Left ventricle myocardium superior (tissue), 1 donor: ENCODE measurements at regions not wholly inside any gene's neighbourhood (a gene's known extent, or its start where the extent isn't known, plus 50 kb on each side); places are given as distances from the start of the nearest gene placed in this dataset.
A peak's percentile ranks its signal among the peaks of the same experiment; 100 is the strongest.

ENCODE experiments used
- ATAC-seq: fragments of 200-7000 bp; cut with Tn5 transposase; one replicate; pipeline ENCODE4 v1.9.1; 2020; ENCODE audit warnings: mild to moderate bottlenecking, moderate library complexity
- DNase-seq: peaks from one replicate; pipeline ENCODE4 v3.0.0-alpha.2; 2020
- intact Hi-C: fragments of 100-400 bp; cut with micrococcal nuclease; formaldehyde crosslinking; loops from one replicate; pipeline ENCODE4 v1.11.0; 2022
- donor health status: DM: no; HTN: yes; CAD: no; lungs with severe emphysema.

DNA sequence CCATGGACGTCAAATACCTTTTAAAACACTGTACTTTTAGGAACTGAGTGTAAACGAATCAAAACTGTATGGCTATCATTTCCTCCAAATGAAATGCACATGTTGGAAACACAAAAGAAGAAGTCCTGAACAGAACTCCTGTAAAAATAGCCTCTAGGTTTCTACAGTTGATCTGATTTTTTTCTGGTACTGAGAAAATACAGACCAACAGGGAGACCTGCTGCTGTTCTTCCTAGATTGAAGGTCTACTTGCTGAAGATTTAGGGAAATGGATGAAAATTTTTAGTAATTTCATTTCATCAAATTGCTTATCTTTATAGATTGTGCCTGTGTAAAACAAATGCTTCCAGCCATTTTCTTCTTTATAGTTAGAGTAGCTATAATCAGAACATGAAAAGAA is 520.4 kb downstream of the SLITRK6 start:
- ATAC-seq = no peak
- DNase-seq = no peak
- intact Hi-C loops = no loop called here

DNA sequence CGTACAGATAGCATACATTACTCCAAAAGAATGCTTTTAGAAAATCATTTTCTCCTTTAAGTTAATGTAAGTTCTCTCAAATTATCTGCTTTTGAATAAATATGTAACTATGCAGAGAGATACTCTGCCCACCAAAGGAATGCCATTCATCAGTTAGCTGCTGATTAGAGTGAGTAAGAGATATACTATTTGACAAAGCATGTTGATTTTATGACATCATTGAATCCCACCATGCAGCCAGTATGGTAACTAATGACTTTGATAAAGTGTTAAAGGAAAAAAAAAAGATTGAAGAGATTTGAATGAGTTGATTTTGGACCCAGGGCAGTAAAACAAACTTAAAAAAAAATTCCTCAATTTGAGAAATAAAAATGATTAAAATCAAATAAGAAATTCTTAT is 521.5 kb downstream of the SLITRK6 start:
- no peak for DNase-seq
- no peak for ATAC-seq
- intact Hi-C loops = no loop called here

DNA sequence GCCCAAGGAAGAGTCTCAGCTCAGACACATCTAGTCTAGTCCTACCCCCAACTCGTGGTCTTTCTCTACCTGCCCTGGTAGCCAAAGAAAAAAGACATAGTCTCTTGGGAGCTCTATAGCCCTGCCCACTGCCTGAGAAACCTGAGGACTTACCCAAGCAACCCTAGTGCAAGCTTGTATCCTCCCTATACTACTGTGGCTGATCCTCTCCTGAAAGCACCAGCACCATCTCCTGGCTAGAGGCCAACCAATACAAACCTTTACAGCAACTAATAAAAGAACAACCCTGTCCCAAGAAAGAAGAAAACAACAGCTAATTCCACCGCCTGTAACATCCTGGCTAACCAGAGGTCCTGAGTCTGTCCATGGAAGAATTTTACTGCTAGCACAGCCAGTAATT is 532.4 kb downstream of the SLITRK6 start:
- DNase-seq (no peak), ATAC-seq (no peak)
- intact Hi-C loops = no loop called here

DNA sequence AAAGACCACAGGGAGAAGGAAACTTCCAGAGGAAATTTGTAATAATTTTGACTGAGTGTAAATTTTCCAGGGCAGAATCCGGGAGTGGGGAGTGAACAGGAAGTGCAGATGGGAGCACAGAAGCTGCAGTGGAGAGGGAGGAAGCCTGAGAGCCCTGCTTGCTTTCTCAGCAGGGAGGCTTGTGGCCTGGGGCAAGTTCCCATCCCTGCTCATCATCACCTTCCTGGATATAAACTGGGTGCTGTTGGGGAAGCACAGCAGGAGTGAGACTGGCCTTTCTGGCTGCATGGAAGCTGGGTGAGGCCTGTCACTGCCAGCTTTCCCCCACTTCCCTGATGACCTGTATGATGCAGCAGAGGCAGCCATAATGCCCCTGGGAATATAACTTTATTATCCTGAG is 532.9 kb downstream of the SLITRK6 start:
- no peak for DNase-seq
- intact Hi-C loops = no loop called here
- no peak for ATAC-seq

DNA sequence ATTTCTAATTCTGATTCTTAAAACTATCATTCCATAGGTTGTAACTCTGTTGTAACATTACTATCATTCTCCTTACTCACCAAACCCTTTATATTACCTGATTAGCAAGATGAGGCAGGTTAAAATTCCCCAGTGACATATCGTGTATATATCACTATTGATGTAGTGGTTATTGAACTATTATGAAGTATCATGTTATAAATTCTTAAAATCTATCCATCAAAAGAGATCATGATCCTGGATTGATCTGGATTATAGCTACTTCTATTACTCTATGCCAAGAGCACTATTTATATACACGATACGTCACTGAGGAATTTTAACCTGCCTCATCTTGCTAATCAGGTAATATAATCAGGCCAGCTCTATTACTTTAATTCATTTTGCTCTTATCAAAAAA is 533.9 kb downstream of the SLITRK6 start:
- DNase-seq = no peak
- intact Hi-C loops = no loop called here
- no peak for ATAC-seq

DNA sequence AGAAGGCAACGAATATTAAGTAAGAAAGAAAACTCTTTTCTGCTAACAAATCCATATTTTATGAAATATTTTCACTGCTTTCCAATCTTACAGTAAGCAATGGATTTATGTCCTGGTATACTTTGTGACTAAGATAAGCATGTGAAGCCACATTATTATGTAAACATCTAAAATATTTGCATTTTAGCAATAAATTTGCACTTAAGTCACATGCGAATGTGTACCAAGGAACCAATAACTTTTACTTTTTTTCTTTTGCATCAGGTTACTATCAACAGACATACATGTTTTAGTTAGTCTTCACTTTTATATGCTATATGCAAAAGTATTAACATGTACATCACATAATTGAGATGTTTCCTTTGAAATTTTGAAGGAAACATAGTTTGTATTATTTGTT is 536.7 kb downstream of the SLITRK6 start:
- intact Hi-C loops = no loop called here

DNA sequence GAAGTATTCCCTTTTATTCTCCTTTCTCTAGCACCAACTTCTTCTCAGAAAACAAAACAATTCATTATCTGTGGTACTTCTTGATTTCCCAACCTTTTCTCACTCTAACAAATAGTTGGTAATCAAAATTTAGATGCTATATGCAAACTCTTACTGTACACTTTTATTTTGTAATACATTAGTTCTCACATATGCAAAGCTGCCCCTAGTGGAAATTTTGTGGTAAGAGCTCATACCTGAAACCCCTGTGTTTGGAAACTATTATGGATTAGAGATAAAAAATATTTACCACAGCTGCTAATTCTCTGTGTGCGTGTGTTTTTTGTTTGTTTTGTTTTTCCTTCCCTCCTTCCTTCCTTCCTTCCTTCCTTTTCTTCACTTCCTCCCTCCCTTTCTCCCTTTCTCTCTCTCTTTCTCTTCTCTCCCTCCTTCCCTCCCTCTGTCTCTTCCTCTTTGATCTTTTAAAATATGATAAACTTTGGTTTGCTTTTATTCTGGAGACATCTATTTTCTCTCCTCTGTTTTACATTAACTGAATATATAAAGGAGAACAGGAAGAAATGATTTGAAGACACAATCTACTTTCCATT is 537.4 kb downstream of the SLITRK6 start:
- ATAC-seq (no peak), DNase-seq (no peak)
- intact Hi-C loops = no loop called here

More for the DNA sequence above, 536.7 kb downstream of the SLITRK6 start:
- DNase-seq (no peak), ATAC-seq (no peak)

DNA sequence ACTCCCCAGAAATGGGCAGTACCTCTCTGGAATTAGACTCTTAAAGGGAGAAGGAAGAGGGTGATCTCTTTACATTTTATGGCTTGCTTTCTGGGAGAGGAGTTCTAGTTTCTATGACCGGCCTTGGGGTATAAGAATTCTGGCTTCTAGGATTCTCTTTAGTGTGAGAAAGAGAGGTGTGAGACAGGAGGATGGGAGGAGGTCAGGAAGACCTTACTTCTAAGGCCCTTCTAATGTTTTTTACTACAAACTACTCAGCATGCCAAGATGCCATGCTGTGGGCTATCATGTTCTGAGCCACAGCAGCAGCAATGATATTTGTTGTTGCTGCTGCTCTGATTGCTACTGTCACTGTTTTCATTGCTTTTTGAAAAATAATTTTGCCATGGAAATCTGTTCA is 538.3 kb downstream of the SLITRK6 start:
- intact Hi-C loops = no loop called here
- DNase-seq (no peak), ATAC-seq (no peak)

DNA sequence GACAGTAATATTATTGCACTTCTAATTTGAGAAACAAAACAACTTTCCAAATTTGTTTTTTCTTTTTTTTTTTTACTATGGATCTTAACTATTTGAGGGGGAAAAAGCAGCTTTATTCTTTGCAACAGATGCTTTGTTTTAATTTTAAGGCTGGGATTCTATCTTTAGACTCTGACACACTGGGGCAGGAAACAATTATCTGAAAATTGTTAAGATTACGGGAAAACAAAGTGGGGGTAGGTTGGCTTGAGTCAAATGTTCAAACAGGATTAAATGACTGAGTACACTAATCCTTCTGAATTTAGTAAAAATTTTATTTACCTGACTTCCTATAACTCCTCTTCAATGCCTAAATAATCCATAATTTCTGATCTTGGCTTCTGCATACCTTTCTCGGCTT is 543.2 kb downstream of the SLITRK6 start:
- ATAC-seq = no peak
- intact Hi-C loops = no loop called here

GRCh38 chr13:85254641-85255040 is 544.6 kb downstream of the SLITRK6 start:
- intact Hi-C loops = no loop called here
- DNase-seq (no peak), ATAC-seq (no peak)

More for the DNA sequence above, 543.2 kb downstream of the SLITRK6 start:
- no peak for DNase-seq

DNA sequence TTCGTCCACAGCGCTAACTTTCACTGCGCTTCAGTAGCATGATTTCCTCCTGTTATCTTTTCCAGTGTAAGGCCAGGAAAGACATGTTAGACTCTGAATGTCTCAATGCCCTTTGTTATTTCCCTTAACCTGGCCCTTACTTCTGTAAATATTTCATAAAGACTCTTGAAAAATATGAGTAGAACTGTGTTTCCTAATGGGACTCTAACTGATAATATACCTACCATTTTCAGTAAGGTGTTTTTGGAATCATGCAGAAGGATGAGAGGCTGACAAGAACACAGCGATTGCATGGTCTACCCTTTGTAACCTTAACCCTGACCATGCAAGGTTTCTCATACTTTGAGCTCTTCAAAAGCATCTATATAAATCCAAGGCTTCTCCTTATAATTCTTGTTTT is 550.1 kb downstream of the SLITRK6 start:
- intact Hi-C loops = no loop called here
- DNase-seq (no peak), ATAC-seq (no peak)

GRCh38 chr13:85247780-85248179 is 551.4 kb downstream of the SLITRK6 start:
- ATAC-seq = no peak
- intact Hi-C loops = no loop called here
- DNase-seq = no peak

DNA sequence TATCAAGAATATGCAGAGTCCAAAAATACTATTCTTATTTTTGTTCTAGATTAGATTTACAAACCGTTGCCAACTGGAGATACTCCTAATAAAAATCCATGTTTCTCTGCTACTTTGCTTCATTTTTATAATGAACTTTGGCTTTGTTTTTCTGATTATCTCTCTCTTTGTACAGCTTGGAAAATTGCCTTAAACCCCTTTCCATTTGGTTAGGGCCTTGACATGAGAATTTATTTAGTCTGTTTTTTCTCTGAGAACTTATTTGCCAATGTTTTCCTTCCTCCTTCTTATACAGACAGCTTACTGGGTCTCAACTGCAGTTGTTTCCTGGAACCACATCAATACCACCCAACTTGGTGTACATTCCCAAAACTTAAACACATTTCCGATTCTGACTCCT is 555.4 kb downstream of the SLITRK6 start:
- no peak for DNase-seq
- intact Hi-C loops = no loop called here
- no peak for ATAC-seq

- intact Hi-C loops = no loop called here
- ATAC-seq = no peak
- no peak for DNase-seq
Measured at GRCh38 chr13:85241060-85241459, 558.2 kb downstream of the SLITRK6 start.

DNA sequence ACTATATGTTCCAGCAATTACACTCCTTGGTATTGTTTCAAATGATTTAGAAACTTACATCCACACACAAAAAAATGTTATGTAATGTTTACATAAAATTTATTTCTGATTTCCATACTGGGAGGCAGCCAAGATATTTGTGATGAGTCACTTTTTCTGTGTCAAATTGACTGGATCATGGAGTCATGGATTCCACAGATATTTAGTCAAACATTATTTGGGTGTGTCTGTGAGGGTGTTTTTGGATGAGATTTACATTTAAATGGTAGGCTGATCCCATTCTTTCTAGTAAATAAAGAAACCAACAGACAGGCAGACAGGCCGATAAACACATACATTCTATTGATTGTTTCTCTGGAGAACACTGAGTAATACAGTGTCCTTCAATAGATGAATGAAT is 562.8 kb downstream of the SLITRK6 start:
- intact Hi-C loops = no loop called here
- no peak for DNase-seq
- no peak for ATAC-seq

DNA sequence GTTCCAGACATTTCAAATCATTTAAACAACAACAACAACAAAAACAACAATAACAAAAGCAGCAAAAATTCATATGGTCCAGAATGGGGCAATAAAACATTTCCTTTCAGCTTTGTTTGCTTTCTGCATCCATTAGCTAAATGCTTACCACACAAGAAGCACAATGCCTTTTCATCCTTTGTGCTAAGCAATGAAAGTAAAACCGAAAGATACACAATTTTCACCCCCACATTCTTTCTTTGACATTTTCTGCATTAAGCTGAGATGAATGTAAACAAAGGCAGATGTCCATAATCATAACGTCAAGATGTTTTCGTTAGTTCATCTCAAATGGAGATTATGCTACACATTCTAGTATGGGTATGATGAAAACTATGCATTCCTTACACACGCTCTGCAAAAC is 568.5 kb downstream of the SLITRK6 start:
- DNase-seq (no peak), ATAC-seq (no peak)
- intact Hi-C loops = no loop called here

- ATAC-seq (no peak), DNase-seq (no peak)
- intact Hi-C loops = no loop called here
Measured at GRCh38 chr13:85228692-85229091, 570.5 kb downstream of the SLITRK6 start.

DNA sequence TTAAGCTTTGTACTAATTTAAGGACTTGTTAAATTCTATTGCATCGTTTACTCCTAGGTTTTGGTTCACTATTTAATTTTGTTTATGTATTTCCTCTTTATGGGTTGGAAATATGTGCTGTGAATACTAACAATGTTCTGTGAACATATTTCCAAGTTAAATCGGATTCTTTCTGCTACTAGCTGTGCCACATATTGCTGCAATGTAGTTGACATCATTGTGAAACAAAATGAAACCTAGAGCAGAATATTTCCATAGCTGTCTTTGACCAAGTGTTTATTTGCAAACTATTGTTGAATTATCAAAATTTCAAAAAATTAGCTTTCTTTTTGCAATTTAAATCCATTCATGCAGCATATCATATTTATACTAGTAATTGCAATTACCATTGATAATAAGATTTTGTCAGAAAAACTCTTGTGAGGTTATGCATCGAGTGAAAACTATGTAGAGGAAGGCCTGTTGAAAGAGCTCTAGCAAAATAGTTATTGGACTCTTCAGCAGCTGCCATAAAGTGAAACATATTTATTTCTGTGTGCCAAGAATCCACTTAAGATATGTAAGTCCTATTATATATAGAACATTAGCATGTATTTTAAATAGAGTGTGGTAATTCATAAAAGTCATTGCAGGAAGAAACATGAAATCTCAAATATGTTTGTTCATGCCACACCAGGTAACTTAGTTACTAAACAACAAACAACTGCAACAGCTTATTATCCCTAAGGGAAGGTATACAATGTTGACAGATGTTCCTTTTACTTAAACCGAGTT is 575.1 kb downstream of the SLITRK6 start:
- no peak for ATAC-seq

GRCh38 chr13:85216576-85216975 is 582.6 kb downstream of the SLITRK6 start:
- intact Hi-C loops = no loop called here
- DNase-seq = no peak
- no peak for ATAC-seq

More for the DNA sequence above, 575.1 kb downstream of the SLITRK6 start:
- intact Hi-C loops = no loop called here
- DNase-seq = no peak

GRCh38 chr13:85212692-85213091 is 586.5 kb downstream of the SLITRK6 start:
- ATAC-seq (no peak), DNase-seq (no peak)
- intact Hi-C loops = no loop called here

DNA sequence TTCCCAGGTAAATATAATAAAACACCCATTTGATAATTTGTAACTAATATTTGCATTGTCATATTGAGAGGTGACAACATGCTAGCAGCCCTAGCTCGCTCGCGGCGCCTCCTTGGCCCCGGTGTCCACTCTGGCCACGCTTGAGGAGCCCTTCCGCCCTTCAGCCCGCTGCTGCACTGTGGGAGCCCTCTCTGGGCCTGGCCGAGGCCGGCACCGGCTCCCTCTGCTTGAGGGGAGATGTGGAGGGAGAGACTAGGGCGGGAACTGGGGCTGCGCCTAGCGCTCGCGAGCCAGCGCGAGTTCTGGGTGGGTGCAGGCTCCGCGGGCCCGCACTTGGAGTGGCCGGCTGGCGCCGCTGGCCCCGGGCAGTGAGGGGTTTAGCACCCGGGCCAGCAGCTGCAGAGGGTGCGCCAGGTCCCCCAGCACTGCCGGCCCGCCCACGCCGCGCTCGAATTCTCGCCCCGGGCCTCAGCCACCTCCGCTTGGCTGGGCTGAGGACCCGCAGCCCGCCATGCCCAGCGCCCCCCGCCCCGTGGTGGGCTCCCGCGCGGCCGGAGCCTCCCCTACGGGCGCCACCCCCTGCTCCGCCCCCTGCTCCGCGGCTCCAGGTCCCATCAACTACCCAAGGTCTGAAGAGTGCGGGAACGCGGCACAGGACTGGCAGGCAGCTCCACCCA is 594.4 kb downstream of the SLITRK6 start:
- DNase-seq (peak; percentile 26), ATAC-seq (no peak)
- intact Hi-C loops = no loop called here
